NCI-H1417 (cell line): ENCODE measurements at regions not wholly inside any gene's neighbourhood (a gene's known extent, or its start where the extent isn't known, plus 50 kb on each side); places are given as distances from the start of the nearest gene placed in this dataset.

Experiments used
- DNase-seq, 3 experiments: peaks; one replicate each; lab custom pipeline; 2025; lab: John Stamatoyannopoulos, UW

GRCh38 chr1:218817071-218817470, 356.6 kb upstream of the LYPLAL1 start:
- DNase-seq, result no peak

GRCh38 chr1:218817691-218818465, 355.8 kb upstream of the LYPLAL1 start:
- DNase-seq, result no peak

DNA sequence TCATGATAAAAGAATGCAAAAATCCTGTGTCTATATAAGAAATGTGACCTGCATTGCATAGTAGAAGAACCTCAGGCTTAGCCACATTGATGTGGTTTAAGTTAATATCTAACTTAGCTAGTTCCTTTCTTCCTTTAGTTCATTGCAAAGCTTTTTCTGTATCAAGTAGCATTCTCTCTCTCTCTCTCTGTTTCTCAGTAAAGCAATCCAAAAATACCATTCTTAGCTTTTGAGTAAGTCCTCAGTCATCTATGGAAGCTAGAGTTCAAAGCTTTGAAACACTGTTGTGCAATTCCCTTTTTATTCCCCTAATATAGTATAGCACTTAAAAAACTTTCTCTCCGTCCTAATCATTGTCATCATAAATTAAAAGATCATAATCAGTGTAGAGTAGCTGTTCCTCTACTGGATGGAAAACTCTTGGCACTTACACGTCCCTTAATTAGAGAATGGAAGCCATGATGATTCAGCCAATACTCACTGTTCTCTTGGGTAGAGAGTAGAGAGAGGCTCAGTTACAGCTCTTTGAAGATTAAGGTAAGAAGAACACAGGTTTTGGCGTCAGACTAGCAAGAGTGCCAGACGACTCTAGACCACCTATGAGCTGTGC, 350.3 kb upstream of the LYPLAL1 start:
- no peak for DNase-seq

DNA sequence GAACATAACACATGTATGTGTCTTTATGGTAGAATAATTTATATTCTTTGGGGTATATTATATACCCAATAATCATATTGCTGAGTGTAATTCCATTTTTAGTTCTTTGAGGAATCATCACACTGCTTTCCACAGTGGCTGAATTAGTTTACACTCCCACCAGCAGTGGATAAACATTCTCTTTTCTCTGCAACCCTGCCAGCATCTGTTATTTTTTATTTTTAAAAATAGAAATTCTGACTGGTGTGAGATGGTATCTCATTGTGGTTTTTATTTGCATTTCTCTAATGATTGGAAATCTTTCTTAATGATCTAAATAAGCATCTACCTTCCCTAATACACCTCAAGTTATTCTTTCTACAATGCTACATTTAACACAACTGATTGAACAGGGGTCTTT, 346.2 kb upstream of the LYPLAL1 start:
- DNase-seq, result no peak

- no peak for DNase-seq
These were observed 345.5 kb upstream of the LYPLAL1 start for GRCh38 chr1:218828125-218828650.

GRCh38 chr1:218829097-218829496, 344.6 kb upstream of the LYPLAL1 start:
- no peak for DNase-seq

GRCh38 chr1:218835609-218836008, 338.1 kb upstream of the LYPLAL1 start:
- no peak for DNase-seq

DNA sequence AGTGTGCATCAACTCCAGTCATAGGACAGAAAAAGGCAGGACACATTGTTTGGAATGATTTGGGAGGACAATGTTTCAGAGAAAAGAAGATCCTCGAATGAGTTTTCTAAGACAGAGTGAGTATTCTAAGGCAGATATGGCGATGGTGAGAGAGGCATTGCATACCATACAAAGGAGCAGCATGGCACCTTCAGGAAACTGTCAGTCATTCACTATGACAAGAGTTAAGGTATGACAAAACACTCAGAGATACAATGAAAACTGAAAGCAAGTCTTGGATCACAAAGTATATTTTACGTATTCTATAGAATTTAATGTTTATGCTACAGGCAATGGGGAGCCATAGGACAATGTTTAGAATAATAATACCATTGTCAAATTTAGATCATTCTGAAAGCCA, 337.4 kb upstream of the LYPLAL1 start:
- no peak for DNase-seq

GRCh38 chr1:218837051-218837450, 336.6 kb upstream of the LYPLAL1 start:
- no peak for DNase-seq

DNA sequence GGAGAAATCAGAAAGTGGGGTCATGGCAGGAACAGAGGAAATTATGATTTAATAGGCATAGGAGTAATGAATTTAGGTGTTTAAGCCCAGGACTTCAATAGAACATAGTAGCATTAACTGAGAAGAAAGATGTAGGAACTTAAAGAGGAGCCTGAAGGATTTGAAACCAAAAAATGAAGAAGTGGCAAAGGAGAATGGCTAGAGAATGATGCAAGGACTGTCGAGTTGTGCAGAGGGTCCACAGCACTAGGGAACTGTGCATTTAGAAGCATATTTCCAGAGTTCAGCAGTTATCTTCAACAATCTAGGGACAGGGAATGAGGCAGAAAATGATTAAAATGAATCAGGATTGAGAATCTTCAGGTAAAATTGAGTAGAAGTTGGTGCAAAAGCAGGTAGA, 328.1 kb upstream of the LYPLAL1 start:
- no peak for DNase-seq

- no peak for DNase-seq
These were observed 327.5 kb upstream of the LYPLAL1 start for GRCh38 chr1:218846181-218846580.

- no peak for DNase-seq
These were observed 326.4 kb upstream of the LYPLAL1 start for GRCh38 chr1:218847089-218847768.

DNA sequence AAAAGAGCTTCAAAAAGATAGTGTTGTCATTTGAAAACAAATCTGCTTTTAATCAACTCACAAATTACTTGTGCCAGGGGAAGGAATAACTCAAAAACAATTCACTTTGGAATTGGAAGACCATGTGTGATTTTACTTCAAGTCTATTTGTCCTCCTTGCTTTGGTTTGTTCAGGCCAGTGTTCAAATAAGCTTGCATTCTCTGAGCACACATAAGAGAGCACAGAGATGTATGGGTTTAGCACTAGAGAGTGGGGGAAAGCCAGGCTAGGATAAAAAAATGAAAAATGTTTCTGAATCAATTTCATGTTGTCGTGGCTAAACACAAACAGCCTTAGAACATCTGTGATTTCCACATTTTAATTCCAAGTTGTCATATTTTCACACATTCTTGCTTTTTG, 325.7 kb upstream of the LYPLAL1 start:
- no peak for DNase-seq

DNA sequence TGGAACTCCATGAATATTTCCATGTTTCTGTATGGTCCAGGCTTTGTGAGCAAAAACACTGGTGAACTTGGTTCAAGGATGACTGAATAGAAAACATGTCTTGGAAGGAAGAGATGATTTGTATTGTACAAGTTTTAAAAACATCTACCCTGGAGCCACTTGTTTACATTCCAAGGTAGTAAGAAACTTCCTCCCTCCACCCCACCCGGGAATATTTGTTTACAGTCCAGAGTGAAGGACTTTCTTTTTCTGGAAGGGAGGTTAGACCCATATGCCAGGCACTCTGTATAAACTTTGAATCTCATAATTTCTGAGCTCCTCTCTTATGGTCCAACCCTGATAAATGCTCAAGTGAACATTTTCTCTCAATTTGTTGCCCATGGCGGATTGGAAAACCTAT, 323.3 kb upstream of the LYPLAL1 start:
- DNase-seq, result no peak

- no peak for DNase-seq
These were observed 322.1 kb upstream of the LYPLAL1 start for GRCh38 chr1:218851586-218851985.

GRCh38 chr1:218852527-218852926, 321.2 kb upstream of the LYPLAL1 start:
- no peak for DNase-seq

- DNase-seq, result no peak
These were observed 309.7 kb upstream of the LYPLAL1 start for GRCh38 chr1:218863987-218864386.

DNA sequence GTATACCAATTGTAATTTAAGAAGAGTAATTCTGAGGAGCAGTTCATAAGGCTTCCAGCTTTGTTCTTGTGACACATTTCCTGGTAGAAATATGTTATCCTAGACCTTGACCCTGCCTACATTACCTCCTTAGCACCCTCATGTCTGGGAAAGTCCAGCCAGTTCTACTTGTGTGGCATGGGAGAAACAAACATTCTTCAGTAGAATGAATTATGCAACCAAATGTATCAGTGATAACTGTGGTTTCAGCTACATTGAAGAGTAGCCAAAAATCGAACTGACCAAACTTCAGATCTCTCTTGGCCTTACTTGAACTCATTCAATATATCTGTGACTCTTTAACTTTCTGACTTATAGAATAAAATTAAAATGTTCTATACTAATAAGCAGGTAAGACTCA, 308.1 kb upstream of the LYPLAL1 start:
- DNase-seq, result no peak

DNA sequence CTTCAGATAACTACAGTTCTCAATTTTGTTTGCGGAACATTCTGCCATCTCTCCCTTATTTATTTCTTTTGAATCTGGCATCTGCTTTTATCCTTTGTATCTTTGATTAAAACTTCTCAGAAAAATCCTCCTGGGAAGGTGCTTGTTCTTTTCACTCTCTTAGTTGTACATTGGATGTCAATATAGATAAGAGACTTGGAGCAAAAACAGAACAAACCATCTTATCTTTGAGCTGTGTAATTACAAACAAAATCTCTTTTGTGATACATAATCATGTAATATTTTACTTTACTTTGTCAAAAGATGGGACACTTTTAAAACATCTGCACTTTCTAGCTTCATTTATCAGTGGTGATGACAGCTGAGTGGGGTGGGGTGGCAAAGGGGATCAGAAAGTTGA, 307.2 kb upstream of the LYPLAL1 start:
- no peak for DNase-seq

DNA sequence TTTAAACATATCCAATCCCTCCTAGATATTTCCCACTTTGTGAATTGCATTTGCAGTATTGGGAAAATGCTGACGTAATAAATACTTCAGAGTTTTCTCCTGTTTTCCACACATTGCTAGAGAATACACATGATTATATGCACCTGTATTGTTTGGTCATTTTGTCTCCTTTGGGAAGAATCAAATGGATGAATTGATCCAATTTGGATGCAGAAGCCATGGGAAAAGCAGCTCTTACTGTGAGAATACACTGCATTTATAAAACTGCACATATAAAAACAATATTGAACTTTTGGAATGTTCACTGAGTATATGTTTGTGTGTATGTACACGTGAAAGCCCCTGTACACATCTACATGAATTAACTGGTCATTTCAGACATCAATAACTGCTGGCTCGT, 306.6 kb upstream of the LYPLAL1 start:
- no peak for DNase-seq

- DNase-seq, result no peak
These were observed 305.6 kb upstream of the LYPLAL1 start for GRCh38 chr1:218867941-218868626.

GRCh38 chr1:218869276-218869675, 304.4 kb upstream of the LYPLAL1 start:
- no peak for DNase-seq
